MM.1S (cell line): ENCODE measurements at regions not wholly inside any gene's neighbourhood (a gene's known extent, or its start where the extent isn't known, plus 50 kb on each side); places are given as distances from the start of the nearest gene placed in this dataset.

Experiments
- DNase-seq: peaks from one replicate; pipeline ENCODE4 v3.0.0-alpha.2; 2015
- H2AFZ ChIP-seq: fragments of 300-600 bp; sonication (generic); 2 replicates; pipeline ENCODE4 v1.6.0; 2016; ENCODE audit warnings: antibody characterized with exemption, low read length
- H3F3A ChIP-seq: fragments of 300-600 bp; sonication (generic); 2 replicates; pipeline ENCODE4 v1.6.1; 2016; ENCODE audit warnings: mild to moderate bottlenecking, antibody characterized with exemption, low read length, moderate library complexity, mixed read lengths; ENCODE audit not compliant: insufficient read depth
- H3K27ac ChIP-seq: fragments of 300-600 bp; sonication (generic); 2 replicates; pipeline ENCODE4 v1.5.1; 2016; ENCODE audit warnings: mild to moderate bottlenecking, low read length
- H3K27me3 ChIP-seq: fragments of 300-600 bp; sonication (generic); replicated peaks from 2 replicates; pipeline ENCODE4 v1.6.0; 2016; ENCODE audit warnings: low read length; ENCODE audit not compliant: insufficient read depth
- H3K36me3 ChIP-seq: fragments of 300-600 bp; sonication (generic); replicated peaks from 2 replicates; pipeline ENCODE4 v1.6.1; 2016; ENCODE audit warnings: mild to moderate bottlenecking, low read length, mixed read lengths; ENCODE audit not compliant: insufficient read depth
- H3K4me1 ChIP-seq: fragments of 300-600 bp; sonication (generic); 2 replicates; pipeline ENCODE4 v1.6.1; 2016; ENCODE audit warnings: low read length, mixed read lengths
- H3K4me2 ChIP-seq: fragments of 300-600 bp; sonication (generic); 2 replicates; pipeline ENCODE4 v1.6.0; 2016; ENCODE audit warnings: low read depth, low read length
- H3K4me3 ChIP-seq: fragments of 300-600 bp; sonication (generic); 2 replicates; pipeline ENCODE4 v1.5.1; 2016; ENCODE audit warnings: low read length, mixed read lengths
- H3K79me2 ChIP-seq: fragments of 300-600 bp; sonication (generic); 2 replicates; pipeline ENCODE4 v1.6.1; 2016; ENCODE audit warnings: mixed run types, low read length, mixed read lengths
- H3K9ac ChIP-seq: fragments of 300-600 bp; sonication (generic); 2 replicates; pipeline ENCODE4 v1.6.1; 2016; ENCODE audit warnings: low read length, mixed read lengths
- H3K9me2 ChIP-seq: fragments of 300-600 bp; sonication (generic); replicated peaks from 2 replicates; pipeline ENCODE4 v1.6.1; 2016; ENCODE audit warnings: mild to moderate bottlenecking, low read length, mixed read lengths; ENCODE audit not compliant: insufficient read depth
- H3K9me3 ChIP-seq: fragments of 300-600 bp; sonication (generic); replicated peaks from 2 replicates; pipeline ENCODE4 v1.6.1; 2016; ENCODE audit warnings: mild to moderate bottlenecking, low read length, mixed read lengths; ENCODE audit not compliant: insufficient read depth
- H4K20me1 ChIP-seq: fragments of 300-600 bp; sonication (generic); 2 replicates; pipeline ENCODE4 v1.6.1; 2016; ENCODE audit warnings: mild to moderate bottlenecking, low read length, moderate library complexity, mixed read lengths; ENCODE audit not compliant: insufficient read depth
- CTCF ChIP-seq: fragments of 300-600 bp; sonication (generic); IDR thresholded peaks from 2 replicates; pipeline ENCODE4 v1.5.1; 2016; ENCODE audit warnings: antibody characterized with exemption, low read length, mixed read lengths
- EZH2 ChIP-seq: fragments of 300-600 bp; sonication (generic); optimal IDR thresholded peaks from 2 replicates; pipeline ENCODE3; 2017; ENCODE audit warnings: low read depth, mild to moderate bottlenecking, antibody characterized with exemption, low read length, mixed read lengths
- EZH2phosphoT487 ChIP-seq: fragments of 300-600 bp; sonication (generic); IDR thresholded peaks from 2 replicates; pipeline ENCODE4 v1.6.1; 2018; ENCODE audit warnings: antibody characterized with exemption, low read length

- no peaks in the 10 kb centered on the region for H4K20me1 ChIP-seq
- H3K9me3 ChIP-seq, result no peaks in the 10 kb centered on the region
- DNase-seq, result no peak
- no peak overlapping the region for H3K4me2 ChIP-seq
- no peaks in the 10 kb centered on the region for H3K79me2 ChIP-seq
- H3K4me3 ChIP-seq, result no peak overlapping the region
- H3K9ac ChIP-seq, result no peak overlapping the region
- no peaks in the 10 kb centered on the region for H3K4me1 ChIP-seq
- H3K27ac ChIP-seq, result no peak overlapping the region
- TF ChIP-seq EZH2phosphoT487, result no peak
- TF ChIP-seq CTCF, result no peak
- TF ChIP-seq EZH2, result no peak
- H3K36me3 ChIP-seq, result no peaks in the 10 kb centered on the region
- no peak overlapping the region for H2AFZ ChIP-seq
- H3K27me3 ChIP-seq, result no peaks in the 10 kb centered on the region
- H3K9me2 ChIP-seq, result no peaks in the 10 kb centered on the region
- no peaks in the 10 kb centered on the region for H3F3A ChIP-seq
Observed at GRCh38 chr1:55559842-55560241, 344.7 kb upstream of the USP24 start.

- no peaks in the 10 kb centered on the region for H3K36me3 ChIP-seq
- no peaks in the 10 kb centered on the region for H3K9me2 ChIP-seq
- no peak overlapping the region for H3K4me2 ChIP-seq
- H3K4me3 ChIP-seq, result no peak overlapping the region
- H3K27ac ChIP-seq, result no peak overlapping the region
- H3K9ac ChIP-seq, result no peak overlapping the region
- H3K27me3 ChIP-seq, result no peaks in the 10 kb centered on the region
- no peaks in the 10 kb centered on the region for H3K4me1 ChIP-seq
- no peaks in the 10 kb centered on the region for H3K79me2 ChIP-seq
- no peaks in the 10 kb centered on the region for H4K20me1 ChIP-seq
- TF ChIP-seq EZH2phosphoT487, result no peak
- no peak for TF ChIP-seq CTCF
- TF ChIP-seq EZH2, result no peak
- H3K9me3 ChIP-seq, result no peaks in the 10 kb centered on the region
- H2AFZ ChIP-seq, result no peak overlapping the region
- H3F3A ChIP-seq, result no peaks in the 10 kb centered on the region
- no peak for DNase-seq
Observed at GRCh38 chr1:55559161-55559611, 344.0 kb upstream of the USP24 start.

GRCh38 chr1:55558515-55558914 is 343.4 kb upstream of the USP24 start:
- no peaks in the 10 kb centered on the region for H3F3A ChIP-seq
- H3K4me3 ChIP-seq, result no peak overlapping the region
- H3K9me2 ChIP-seq, result no peaks in the 10 kb centered on the region
- DNase-seq, result no peak
- no peak overlapping the region for H3K4me2 ChIP-seq
- no peak overlapping the region for H3K27ac ChIP-seq
- H3K9me3 ChIP-seq, result no peaks in the 10 kb centered on the region
- no peak for TF ChIP-seq EZH2
- TF ChIP-seq EZH2phosphoT487, result no peak
- no peak for TF ChIP-seq CTCF
- no peaks in the 10 kb centered on the region for H3K36me3 ChIP-seq
- no peaks in the 10 kb centered on the region for H3K79me2 ChIP-seq
- no peak overlapping the region for H2AFZ ChIP-seq
- H4K20me1 ChIP-seq, result no peaks in the 10 kb centered on the region
- H3K27me3 ChIP-seq, result no peaks in the 10 kb centered on the region
- H3K4me1 ChIP-seq, result no peaks in the 10 kb centered on the region
- no peak overlapping the region for H3K9ac ChIP-seq
